ENCODE measurements at regions not wholly inside any gene's neighbourhood (a gene's known extent, or its start where the extent isn't known, plus 50 kb on each side); places are given as distances from the start of the nearest gene placed in this dataset.

GRCh38 chrX:5042563-5042962, 1186.1 kb downstream of the NLGN4X start:
- H3K9me3 ChIP-seq (ENCODE audit: insufficient read depth, low read depth, low read length) = no peaks in the 10 kb centered on the region
- no peaks in the 10 kb centered on the region for H3K27me3 ChIP-seq (ENCODE audit: insufficient read depth, low read length)
- TF ChIP-seq EZH2 (IDR thresholded peaks at IDR 0.05; ENCODE audit: insufficient read depth, low read length) = no peak
- TF ChIP-seq, protein P1, sequence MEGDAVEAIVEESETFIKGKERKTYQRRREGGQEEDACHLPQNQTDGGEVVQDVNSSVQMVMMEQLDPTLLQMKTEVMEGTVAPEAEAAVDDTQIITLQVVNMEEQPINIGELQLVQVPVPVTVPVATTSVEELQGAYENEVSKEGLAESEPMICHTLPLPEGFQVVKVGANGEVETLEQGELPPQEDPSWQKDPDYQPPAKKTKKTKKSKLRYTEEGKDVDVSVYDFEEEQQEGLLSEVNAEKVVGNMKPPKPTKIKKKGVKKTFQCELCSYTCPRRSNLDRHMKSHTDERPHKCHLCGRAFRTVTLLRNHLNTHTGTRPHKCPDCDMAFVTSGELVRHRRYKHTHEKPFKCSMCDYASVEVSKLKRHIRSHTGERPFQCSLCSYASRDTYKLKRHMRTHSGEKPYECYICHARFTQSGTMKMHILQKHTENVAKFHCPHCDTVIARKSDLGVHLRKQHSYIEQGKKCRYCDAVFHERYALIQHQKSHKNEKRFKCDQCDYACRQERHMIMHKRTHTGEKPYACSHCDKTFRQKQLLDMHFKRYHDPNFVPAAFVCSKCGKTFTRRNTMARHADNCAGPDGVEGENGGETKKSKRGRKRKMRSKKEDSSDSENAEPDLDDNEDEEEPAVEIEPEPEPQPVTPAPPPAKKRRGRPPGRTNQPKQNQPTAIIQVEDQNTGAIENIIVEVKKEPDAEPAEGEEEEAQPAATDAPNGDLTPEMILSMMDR (IDR thresholded peaks at IDR 0.05; ENCODE audit: insufficient read depth, low read depth, low read length) = no peak
- Mint-ChIP-seq H3K27ac (ENCODE audit: unreplicated experiment) (no peak overlapping the region), H3K9me3 (ENCODE audit: unreplicated experiment) (no peaks in the 10 kb centered on the region), H3K36me3 (ENCODE audit: low read depth, unreplicated experiment) (no peaks in the 10 kb centered on the region), H3K4me1 (ENCODE audit: low read depth, unreplicated experiment) (no peaks in the 10 kb centered on the region), H3K27me3 (ENCODE audit: low read depth, unreplicated experiment) (no peaks in the 10 kb centered on the region), H3K4me3 (ENCODE audit: unreplicated experiment) (no peak overlapping the region)
- H3K36me3 ChIP-seq (ENCODE audit: insufficient read depth, low read length) = no peaks in the 10 kb centered on the region
- H3K9ac ChIP-seq (ENCODE audit: low read length) = no peak overlapping the region
- no peak overlapping the region for H3K27ac ChIP-seq (ENCODE audit: low read depth, low read length)
- DNase-seq (ENCODE audit: low read depth) = no peak
- no peak overlapping the region for H3K4me2 ChIP-seq (ENCODE audit: low read length)
- no peaks in the 10 kb centered on the region for H4K20me1 ChIP-seq (ENCODE audit: insufficient read depth, low read length)
- no peak for FAIRE-seq
- H3K4me3 ChIP-seq (ENCODE audit: insufficient read depth, low read depth, low read length) = no peak overlapping the region
- H2AFZ ChIP-seq (ENCODE audit: low read depth, low read length) = no peak overlapping the region
- H3K79me2 ChIP-seq (ENCODE audit: insufficient read depth, low read length) = no peaks in the 10 kb centered on the region
- H3K4me1 ChIP-seq (ENCODE audit: insufficient read depth, low read length) = no peaks in the 10 kb centered on the region

DNA sequence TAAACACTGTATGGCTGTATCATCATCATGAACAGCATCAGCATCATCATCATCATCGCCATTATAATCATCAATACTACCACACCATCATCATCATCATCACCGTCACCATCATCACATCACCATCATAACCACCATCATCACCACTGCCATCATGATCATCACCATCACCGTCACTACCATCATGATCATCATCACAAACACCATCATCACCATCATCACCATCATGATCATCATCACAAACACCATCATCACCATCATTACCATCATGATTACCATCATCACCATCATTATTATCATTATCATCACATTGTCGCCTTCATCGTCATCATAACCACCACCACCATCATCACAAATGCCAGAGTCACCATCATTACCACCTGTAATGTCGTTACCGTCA, 1196.9 kb downstream of the NLGN4X start:
- H3K4me1 Mint-ChIP-seq (ENCODE audit: low read depth, unreplicated experiment) = no peaks in the 10 kb centered on the region
- no peaks in the 10 kb centered on the region for H3K27me3 ChIP-seq (ENCODE audit: insufficient read depth, low read length)
- H3K27ac ChIP-seq (ENCODE audit: low read depth, low read length) = no peak overlapping the region
- H3K36me3 Mint-ChIP-seq (ENCODE audit: low read depth, unreplicated experiment) = no peaks in the 10 kb centered on the region
- H3K9me3 ChIP-seq (ENCODE audit: insufficient read depth, low read depth, low read length) = no peaks in the 10 kb centered on the region
- no peaks in the 10 kb centered on the region for H3K9me3 Mint-ChIP-seq (ENCODE audit: unreplicated experiment)
- H4K20me1 ChIP-seq (ENCODE audit: insufficient read depth, low read length) = no peaks in the 10 kb centered on the region
- no peak overlapping the region for H3K4me2 ChIP-seq (ENCODE audit: low read length)
- H3K4me1 ChIP-seq (ENCODE audit: insufficient read depth, low read length) = no peaks in the 10 kb centered on the region
- no peaks in the 10 kb centered on the region for H3K27me3 Mint-ChIP-seq (ENCODE audit: low read depth, unreplicated experiment)
- H3K4me3 Mint-ChIP-seq (ENCODE audit: unreplicated experiment) = no peak overlapping the region
- no peak overlapping the region for H3K27ac Mint-ChIP-seq (ENCODE audit: unreplicated experiment)
- H3K36me3 ChIP-seq (ENCODE audit: insufficient read depth, low read length) = no peaks in the 10 kb centered on the region
- no peak overlapping the region for H3K9ac ChIP-seq (ENCODE audit: low read length)
- DNase-seq (ENCODE audit: low read depth) (no peak), FAIRE-seq (peak; percentile 55)
- H2AFZ ChIP-seq (ENCODE audit: low read depth, low read length) = no peak overlapping the region
- no peak overlapping the region for H3K4me3 ChIP-seq (ENCODE audit: insufficient read depth, low read depth, low read length)
- TF ChIP-seq EZH2 (IDR thresholded peaks at IDR 0.05; ENCODE audit: insufficient read depth, low read length) = no peak
- TF ChIP-seq, protein P1 (IDR thresholded peaks at IDR 0.05; ENCODE audit: insufficient read depth, low read depth, low read length) = no peak
- H3K79me2 ChIP-seq (ENCODE audit: insufficient read depth, low read length) = no peaks in the 10 kb centered on the region

GRCh38 chrX:5015451-5015850, 1213.2 kb downstream of the NLGN4X start:
- Histone ChIP-seq H4K20me1 (ENCODE audit: insufficient read depth, low read length) (no peaks in the 10 kb centered on the region), H3K36me3 (ENCODE audit: insufficient read depth, low read length) (no peaks in the 10 kb centered on the region), H3K9me3 (ENCODE audit: insufficient read depth, low read depth, low read length) (no peaks in the 10 kb centered on the region), H3K4me2 (ENCODE audit: low read length) (no peak overlapping the region), H3K4me3 (ENCODE audit: insufficient read depth, low read depth, low read length) (no peak overlapping the region), H3K27ac (ENCODE audit: low read depth, low read length) (no peak overlapping the region), H3K9ac (ENCODE audit: low read length) (no peak overlapping the region), H3K27me3 (ENCODE audit: insufficient read depth, low read length) (no peaks in the 10 kb centered on the region), H3K79me2 (ENCODE audit: insufficient read depth, low read length) (no peaks in the 10 kb centered on the region), H2AFZ (ENCODE audit: low read depth, low read length) (no peak overlapping the region), H3K4me1 (ENCODE audit: insufficient read depth, low read length) (no peaks in the 10 kb centered on the region)
- Mint-ChIP-seq H3K27me3 (ENCODE audit: low read depth, unreplicated experiment) (no peaks in the 10 kb centered on the region), H3K9me3 (ENCODE audit: unreplicated experiment) (no peaks in the 10 kb centered on the region), H3K4me3 (ENCODE audit: unreplicated experiment) (no peak overlapping the region), H3K27ac (ENCODE audit: unreplicated experiment) (no peak overlapping the region), H3K36me3 (ENCODE audit: low read depth, unreplicated experiment) (no peaks in the 10 kb centered on the region), H3K4me1 (ENCODE audit: low read depth, unreplicated experiment) (no peaks in the 10 kb centered on the region)
- FAIRE-seq = no peak
- DNase-seq (ENCODE audit: low read depth) = no peak
- no peak for TF ChIP-seq EZH2 (IDR thresholded peaks at IDR 0.05; ENCODE audit: insufficient read depth, low read length)
- TF ChIP-seq, protein P1 (IDR thresholded peaks at IDR 0.05; ENCODE audit: insufficient read depth, low read depth, low read length) = no peak

All from astrocyte (in vitro differentiated cells and primary cell).